Endothelial cell of umbilical vein (primary cell): ENCODE measurements at regions not wholly inside any gene's neighbourhood (a gene's known extent, or its start where the extent isn't known, plus 50 kb on each side); places are given as distances from the start of the nearest gene placed in this dataset.

Source experiments
- BruUV-seq: library from RNA; stranded (reverse); fragments of 400-500 nt; replicated peaks from 2 replicates; lab custom pipeline; 2021; lab: Mats Ljungman, UMichigan
- CTCF ChIA-PET: fragments of 300-600, 350-600 bp; sonication (Branson Sonifier 250); formaldehyde crosslinking; loops from one replicate; lab custom pipeline; 2021; ENCODE audit warnings: antibody characterized with exemption, inconsistent platforms; lab: Charles Lee
- POLR2A ChIA-PET: fragments of 300-600, 350-600 bp; sonication (Branson Sonifier 250); formaldehyde crosslinking; loops from one replicate; lab custom pipeline; 2021; ENCODE audit warnings: antibody characterized with exemption, inconsistent platforms; lab: Charles Lee
- DNase-seq: peaks from one replicate; pipeline ENCODE4 v3.0.0-alpha.2; 2011; ENCODE audit warnings: low read depth, low spot score
- FAIRE-seq: peaks from 2 replicates; lab custom pipeline; 2011; peaks lifted over from hg19 to GRCh38; lab: Jason Lieb, UNC
- H2AFZ ChIP-seq: 2 replicates; pipeline ENCODE4 v1.6.0; 2012; ENCODE audit warnings: low read depth, low read length, control low read depth, inconsistent platforms
- H3K27ac ChIP-seq: 2 replicates; pipeline ENCODE4 v1.5.1; 2011; ENCODE audit warnings: low read depth, mild to moderate bottlenecking, control low read depth, low read length, moderate library complexity; ENCODE audit not compliant: insufficient read depth
- H3K27me3 ChIP-seq, 2 experiments: 2 replicates each; pipeline versions ENCODE4 v1.6.0 to v1.6.1; 2011; ENCODE audit warnings: low read length in 2 of 2, mixed read lengths in 1 of 2; ENCODE audit not compliant: control insufficient read depth in 2 of 2, insufficient read depth in 2 of 2
- H3K36me3 ChIP-seq, 2 experiments: 2 replicates in 1 of 2; 3 replicates in 1 of 2; pipeline ENCODE4 v1.5.1; 2011; ENCODE audit warnings: low read length in 2 of 2, mild to moderate bottlenecking in 1 of 2, moderate library complexity in 1 of 2; ENCODE audit not compliant: control insufficient read depth in 2 of 2, insufficient read depth in 2 of 2; ENCODE audit errors: extremely low read depth in 1 of 2
- H3K4me1 ChIP-seq: 3 replicates; pipeline ENCODE4 v1.5.1; 2011; ENCODE audit warnings: mild to moderate bottlenecking, low read length; ENCODE audit not compliant: control insufficient read depth, insufficient read depth; ENCODE audit errors: extremely low read depth
- H3K4me2 ChIP-seq: 2 replicates; pipeline ENCODE4 v1.6.1; 2011; ENCODE audit warnings: low read length, control low read depth, mixed read lengths; ENCODE audit not compliant: insufficient read depth
- H3K4me3 ChIP-seq, 3 experiments: fragments of 200-600 bp in 1 of 3; sonication (generic), shearing (Covaris generic) in 1 of 3; replicated peaks in 1 of 3; 2 replicates each; pipeline ENCODE4 v1.5.1; 2011 to 2016; ENCODE audit warnings: control low read depth in 3 of 3, low read length in 3 of 3, mild to moderate bottlenecking in 2 of 3, inconsistent platforms in 1 of 3, low read depth in 1 of 3, moderate library complexity in 1 of 3; ENCODE audit not compliant: insufficient read depth in 1 of 3
- H3K79me2 ChIP-seq: 2 replicates; pipeline ENCODE4 v1.6.0; 2012; ENCODE audit warnings: low read length, inconsistent platforms; ENCODE audit not compliant: control insufficient read depth, insufficient read depth
- H3K9ac ChIP-seq: replicated peaks from 2 replicates; pipeline ENCODE3; 2011; ENCODE audit warnings: low read length, control low read depth; ENCODE audit not compliant: insufficient read depth; ENCODE audit errors: extremely low read depth
- H3K9me1 ChIP-seq: replicated peaks from 3 replicates; pipeline ENCODE4 v1.6.0; 2011; ENCODE audit warnings: mild to moderate bottlenecking, low read length; ENCODE audit not compliant: control insufficient read depth, insufficient read depth; ENCODE audit errors: extremely low read depth
- H3K9me3 ChIP-seq: replicated peaks from 2 replicates; pipeline ENCODE4 v1.5.1; 2012; ENCODE audit warnings: low read length, inconsistent platforms; ENCODE audit not compliant: control insufficient read depth, insufficient read depth
- H4K20me1 ChIP-seq: replicated peaks from 2 replicates; pipeline ENCODE3; 2011; ENCODE audit warnings: mild to moderate bottlenecking, low read length; ENCODE audit not compliant: control insufficient read depth, insufficient read depth; ENCODE audit errors: extremely low read depth
- FOS ChIP-seq: IDR thresholded peaks from 2 replicates; pipeline ENCODE4 v1.6.1; 2011; ENCODE audit warnings: mild to moderate bottlenecking, low read length, moderate library complexity, borderline replicate concordance; ENCODE audit not compliant: insufficient read depth
- MYC ChIP-seq: IDR thresholded peaks from one replicate; pipeline ENCODE4 v1.6.1; 2011; ENCODE audit warnings: mild to moderate bottlenecking, low read depth, low read length
- dilution Hi-C: fragments of 300-500 bp; cut with MboI; formaldehyde crosslinking; loops from one replicate; pipeline ENCODE4 v1.15.0; 2019; ENCODE audit warnings: low sequenced_read_pairs; ENCODE audit not compliant: extremely low pct_ligation_motif_present
- intact Hi-C: fragments of 100-400 bp; cut with micrococcal nuclease; formaldehyde crosslinking; loops from one replicate; pipeline ENCODE4 v1.10.0; 2022
- TF ChIP-seq, protein P1 (sequence below), 2 donors: IDR thresholded peaks; 1 replicate in 1 of 2; 2 replicates in 1 of 2; pipeline ENCODE4 v1.5.1; 2011; ENCODE audit warnings: low read length in 2 of 2, mild to moderate bottlenecking in 2 of 2, moderate library complexity in 2 of 2, control low read depth in 1 of 2, inconsistent platforms in 1 of 2, low read depth in 1 of 2; ENCODE audit not compliant: insufficient read depth in 1 of 2; ENCODE audit errors: extremely low read depth in 1 of 2
- TF ChIP-seq, protein P2 (sequence below): IDR thresholded peaks from 2 replicates; pipeline ENCODE4 v1.6.1; 2011; ENCODE audit not compliant: insufficient read depth, insufficient read length

DNA sequence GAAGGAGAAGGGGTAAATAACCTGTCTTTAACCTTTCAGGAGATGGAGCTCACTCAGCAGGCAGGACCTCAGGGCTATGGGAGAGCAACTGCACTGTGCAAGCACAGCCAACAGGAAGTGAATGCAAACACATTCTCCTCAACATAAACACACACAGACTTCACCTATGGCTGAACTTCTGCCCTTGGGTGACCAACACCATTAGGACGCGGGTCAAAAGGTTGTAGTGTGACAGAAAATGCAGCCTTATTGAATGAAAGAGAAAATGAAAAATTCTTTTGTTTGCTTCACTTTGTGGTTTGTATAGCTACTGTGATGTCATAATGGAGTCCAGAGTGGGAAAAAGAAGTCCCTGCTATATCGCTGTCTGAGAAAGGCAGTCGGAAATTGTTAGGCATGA is 323.0 kb downstream of the NDFIP2 start:
- dilution Hi-C loops = no loop called here
- POLR2A ChIA-PET = no interaction called here

DNA sequence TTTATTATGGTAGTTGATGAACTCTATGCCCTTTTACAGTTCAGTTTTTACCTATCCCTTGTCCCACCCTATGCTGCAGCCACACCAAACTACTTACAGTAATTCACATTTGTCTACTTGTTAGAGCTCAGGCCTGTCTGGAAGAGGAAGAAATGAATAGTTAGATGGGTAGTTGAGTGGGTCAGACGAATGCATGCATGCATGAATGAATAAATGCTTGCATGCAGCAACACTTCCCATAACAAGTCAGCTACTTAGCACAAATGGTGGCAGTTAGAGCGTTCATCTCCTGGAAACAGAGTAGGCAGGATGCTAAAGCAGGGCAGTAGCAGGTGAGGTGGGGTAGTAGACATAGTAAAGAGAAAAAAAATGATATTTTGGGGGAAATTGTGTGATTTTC is 322.3 kb downstream of the NDFIP2 start:
- no peak overlapping the region for H3K4me3 ChIP-seq

More for the DNA sequence above, 323.0 kb downstream of the NDFIP2 start:
- DNase-seq (no peak), FAIRE-seq (no peak)
- no peak overlapping the region for H3K27ac ChIP-seq
- intact Hi-C loops = no loop called here
- H3K4me2 ChIP-seq = no peak overlapping the region
- no peaks in the 10 kb centered on the region for H3K9me3 ChIP-seq
- no peak overlapping the region for H3K4me3 ChIP-seq
- H3K36me3 ChIP-seq = no peaks in the 10 kb centered on the region
- H3K9ac ChIP-seq = no peak overlapping the region
- no peak overlapping the region for H2AFZ ChIP-seq
- H4K20me1 ChIP-seq = no peaks in the 10 kb centered on the region
- no TSS peak for BruUV-seq
- CTCF ChIA-PET = interaction anchor here (1.1 to 1.4 kb wide), 2 partner anchors 21 to 125 kb away, joined by 3 to 4 read pairs; no protein-coding TSS in a partner anchor
- peaks cover 5% of the 10 kb centered on the region for H3K4me1 ChIP-seq
- H3K79me2 ChIP-seq = no peaks in the 10 kb centered on the region
- no peaks in the 10 kb centered on the region for H3K27me3 ChIP-seq
- TF ChIP-seq, protein P1, sequence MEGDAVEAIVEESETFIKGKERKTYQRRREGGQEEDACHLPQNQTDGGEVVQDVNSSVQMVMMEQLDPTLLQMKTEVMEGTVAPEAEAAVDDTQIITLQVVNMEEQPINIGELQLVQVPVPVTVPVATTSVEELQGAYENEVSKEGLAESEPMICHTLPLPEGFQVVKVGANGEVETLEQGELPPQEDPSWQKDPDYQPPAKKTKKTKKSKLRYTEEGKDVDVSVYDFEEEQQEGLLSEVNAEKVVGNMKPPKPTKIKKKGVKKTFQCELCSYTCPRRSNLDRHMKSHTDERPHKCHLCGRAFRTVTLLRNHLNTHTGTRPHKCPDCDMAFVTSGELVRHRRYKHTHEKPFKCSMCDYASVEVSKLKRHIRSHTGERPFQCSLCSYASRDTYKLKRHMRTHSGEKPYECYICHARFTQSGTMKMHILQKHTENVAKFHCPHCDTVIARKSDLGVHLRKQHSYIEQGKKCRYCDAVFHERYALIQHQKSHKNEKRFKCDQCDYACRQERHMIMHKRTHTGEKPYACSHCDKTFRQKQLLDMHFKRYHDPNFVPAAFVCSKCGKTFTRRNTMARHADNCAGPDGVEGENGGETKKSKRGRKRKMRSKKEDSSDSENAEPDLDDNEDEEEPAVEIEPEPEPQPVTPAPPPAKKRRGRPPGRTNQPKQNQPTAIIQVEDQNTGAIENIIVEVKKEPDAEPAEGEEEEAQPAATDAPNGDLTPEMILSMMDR (IDR thresholded peaks at IDR 0.05; ENCODE audit: extremely low read depth in 1 of 2, insufficient read depth in 1 of 2, low read depth in 1 of 2, low read length in 2 of 2) = no peak
- no peaks in the 10 kb centered on the region for H3K9me1 ChIP-seq

More for the DNA sequence above, 322.3 kb downstream of the NDFIP2 start:
- no TSS peak for BruUV-seq
- dilution Hi-C loops (no loop called here), intact Hi-C loops (no loop called here)
- ChIA-PET POLR2A (no interaction called here), CTCF (interaction anchor here (1.1 kb wide), 1 partner anchor 124 kb away, joined by 3 read pairs; no protein-coding TSS in a partner anchor)
- Histone ChIP-seq H3K4me2 (no peak overlapping the region), H3K27ac (no peak overlapping the region), H2AFZ (no peak overlapping the region), H3K79me2 (no peaks in the 10 kb centered on the region), H4K20me1 (no peaks in the 10 kb centered on the region), H3K9me3 (no peaks in the 10 kb centered on the region), H3K9me1 (no peaks in the 10 kb centered on the region), H3K9ac (no peak overlapping the region), H3K27me3 (no peaks in the 10 kb centered on the region), H3K4me1 (peaks cover 5% of the 10 kb centered on the region), H3K36me3 (no peaks in the 10 kb centered on the region)
- TF ChIP-seq, protein P2, sequence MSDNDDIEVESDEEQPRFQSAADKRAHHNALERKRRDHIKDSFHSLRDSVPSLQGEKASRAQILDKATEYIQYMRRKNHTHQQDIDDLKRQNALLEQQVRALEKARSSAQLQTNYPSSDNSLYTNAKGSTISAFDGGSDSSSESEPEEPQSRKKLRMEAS = no peak
- TF ChIP-seq FOS = no peak
- no peak for TF ChIP-seq MYC
- DNase-seq (no peak), FAIRE-seq (no peak)
